ENCODE measurements at regions not wholly inside any gene's neighbourhood (a gene's known extent, or its start where the extent isn't known, plus 50 kb on each side); places are given as distances from the start of the nearest gene placed in this dataset.

GRCh38 chr14:22479776-22480464 lies 109.1 kb downstream of the DAD1 start:
- intact Hi-C loops (cut with micrococcal nuclease) = no loop called here

DNA sequence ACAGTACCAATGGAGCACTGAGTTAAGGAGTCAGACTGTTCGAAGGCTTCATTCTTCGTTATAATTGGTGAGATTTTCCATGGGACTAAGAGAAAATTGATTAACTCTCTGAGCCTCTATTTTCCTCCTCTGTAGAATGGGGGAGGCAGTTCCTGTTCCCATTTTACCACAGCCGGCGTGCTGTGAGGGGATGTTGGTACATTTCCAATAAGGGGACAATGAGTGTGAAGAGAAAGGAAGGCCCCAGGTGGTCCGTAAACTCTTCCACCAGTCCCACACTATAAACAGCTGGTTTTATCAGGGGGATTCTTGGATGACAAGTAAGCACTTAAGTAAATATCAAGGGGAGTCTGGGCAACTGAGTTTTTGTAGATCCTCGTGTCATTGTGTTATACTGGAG lies 109.9 kb downstream of the DAD1 start:
- intact Hi-C loops (cut with micrococcal nuclease) = no loop called here

DNA sequence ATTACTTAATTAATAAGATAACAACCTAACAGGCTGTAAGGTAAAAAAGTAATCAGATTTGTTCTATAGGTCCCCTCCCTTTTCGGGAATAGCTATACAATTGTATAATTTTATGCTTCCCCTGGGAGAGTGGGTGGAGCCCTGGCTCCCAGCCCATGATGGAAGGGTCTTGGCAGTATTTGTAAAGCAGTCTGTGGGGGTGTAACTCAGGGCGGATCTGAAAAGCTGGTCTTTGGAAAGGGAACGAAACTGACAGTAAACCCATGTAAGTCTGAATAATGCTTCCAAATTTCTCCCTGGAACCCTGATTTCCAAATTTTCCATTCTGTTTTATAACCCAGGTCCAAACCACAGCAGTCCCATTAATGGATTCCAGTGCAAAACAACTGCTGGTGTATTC lies 110.4 kb downstream of the DAD1 start:
- intact Hi-C loops (cut with micrococcal nuclease) = no loop called here

- intact Hi-C loops (cut with micrococcal nuclease) = no loop called here
These were observed 110.8 kb downstream of the DAD1 start for GRCh38 chr14:22478247-22478646.

GRCh38 chr14:22477569-22478194 lies 111.3 kb downstream of the DAD1 start:
- intact Hi-C loops (cut with micrococcal nuclease) = no loop called here

DNA sequence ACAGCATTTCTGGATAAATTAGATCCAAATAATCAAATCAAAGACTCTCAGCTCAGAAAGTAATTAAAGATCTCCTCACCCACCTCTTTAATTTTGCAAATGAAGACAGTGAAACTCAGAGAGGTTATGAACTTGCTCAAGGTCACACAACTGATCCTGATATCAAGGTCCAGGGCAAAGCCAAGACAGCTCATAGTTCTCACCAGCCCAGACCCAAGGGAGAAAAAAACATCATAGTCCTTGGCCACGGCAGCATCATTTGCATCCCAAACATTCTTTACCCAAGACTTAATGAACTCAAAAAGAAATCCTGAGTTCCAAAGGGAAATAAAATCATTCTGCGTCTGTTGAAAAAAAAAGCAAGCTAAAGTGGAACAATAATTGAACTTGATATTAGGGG lies 112.1 kb downstream of the DAD1 start:
- intact Hi-C loops (cut with micrococcal nuclease) = no loop called here

GRCh38 chr14:22476005-22476751 lies 112.8 kb downstream of the DAD1 start:
- intact Hi-C loops (cut with micrococcal nuclease) = no loop called here

DNA sequence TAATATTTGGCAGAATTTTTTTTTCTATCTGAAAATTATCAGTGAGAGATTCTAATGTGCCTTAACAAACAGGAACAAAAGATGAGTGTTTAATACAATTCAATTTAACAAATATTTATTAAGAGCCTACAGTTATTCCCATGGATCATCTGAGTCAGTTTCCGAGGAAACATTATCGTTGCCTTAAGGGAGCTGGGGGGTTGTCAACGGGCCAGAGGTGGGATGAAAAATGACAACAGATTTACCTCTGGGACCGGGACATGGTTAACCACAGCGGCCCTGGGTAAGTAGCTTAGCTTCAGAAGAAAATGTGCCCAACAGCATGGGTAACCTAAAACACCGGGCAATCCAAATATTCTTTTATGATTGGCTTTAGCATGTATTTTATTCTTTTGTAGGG lies 113.6 kb downstream of the DAD1 start:
- intact Hi-C loops (cut with micrococcal nuclease) = no loop called here

DNA sequence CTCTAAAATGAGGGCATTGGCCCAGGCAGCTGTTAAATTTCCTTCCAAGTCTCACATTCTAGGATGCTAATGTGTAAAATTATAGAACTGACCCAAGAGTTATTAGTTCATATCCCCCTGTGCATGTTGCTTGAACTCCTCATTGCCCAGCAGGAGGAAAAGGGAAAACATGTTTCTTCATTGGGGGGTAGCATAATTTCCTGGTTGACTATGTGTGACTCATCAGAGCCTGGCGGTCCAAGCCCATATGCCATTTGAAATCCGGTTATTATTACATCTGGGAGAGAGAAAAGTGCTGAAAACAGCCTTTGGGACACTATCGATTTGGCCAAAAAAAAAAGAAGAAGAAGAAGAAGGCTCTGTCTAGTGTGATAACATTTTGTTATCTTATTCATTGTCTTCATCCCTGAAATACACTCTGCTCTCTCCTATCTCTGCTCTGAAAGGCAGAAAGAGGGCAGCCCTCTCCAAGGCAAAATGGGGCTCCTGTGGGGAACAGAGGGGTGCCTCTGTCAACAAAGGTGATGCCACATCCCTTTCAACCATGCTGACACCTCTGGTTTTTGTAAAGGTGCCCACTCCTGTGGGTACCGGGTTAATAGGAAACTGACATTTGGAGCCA lies 114.2 kb downstream of the DAD1 start:
- intact Hi-C loops (cut with micrococcal nuclease) = no loop called here

DNA sequence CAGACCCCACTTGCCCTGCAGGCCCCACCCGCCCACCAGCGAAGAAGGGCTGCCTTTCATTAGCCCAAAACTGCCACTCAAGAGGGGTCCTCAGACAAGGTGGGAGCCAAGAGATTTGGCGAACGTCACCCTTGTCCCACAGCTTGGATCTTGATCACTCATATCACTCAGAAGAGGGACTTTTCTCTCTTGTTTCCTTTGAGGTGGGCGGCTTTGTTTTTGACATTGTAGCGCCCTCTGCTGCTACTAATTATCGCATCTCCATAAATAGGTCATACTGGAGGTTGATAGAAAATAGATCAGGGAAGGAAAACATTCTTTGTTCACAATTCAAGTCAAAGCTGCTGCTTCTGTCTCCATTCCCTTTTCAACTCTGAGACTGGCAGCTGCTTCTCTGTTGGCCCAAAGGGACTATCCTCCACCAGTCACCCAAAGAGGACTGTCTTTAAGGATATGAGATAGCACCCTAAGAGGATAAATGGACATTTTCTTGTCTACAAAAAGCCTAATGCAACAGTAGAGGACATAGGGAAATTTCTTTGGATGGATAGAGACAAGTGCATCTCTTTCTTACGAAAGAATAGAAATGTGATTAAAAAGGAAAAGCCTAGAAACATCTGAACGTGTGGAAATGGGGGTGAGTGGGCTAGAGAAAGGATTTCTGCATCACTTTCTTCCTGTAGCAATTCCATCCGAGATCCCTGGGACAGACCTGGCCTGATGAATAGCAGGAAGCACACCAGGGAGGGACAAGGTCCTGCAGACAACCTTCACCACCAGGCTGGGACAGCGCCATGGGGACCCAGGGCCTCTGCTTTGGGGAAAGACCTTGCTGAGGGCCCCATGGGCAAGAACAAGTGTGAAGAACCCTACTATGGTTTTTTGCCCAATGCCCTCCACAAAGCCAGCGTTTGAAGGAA lies 115.8 kb downstream of the DAD1 start:
- intact Hi-C loops (cut with micrococcal nuclease) = no loop called here

- intact Hi-C loops (cut with micrococcal nuclease) = no loop called here
These were observed 116.6 kb downstream of the DAD1 start for GRCh38 chr14:22472466-22472865.

GRCh38 chr14:22471545-22472121 lies 117.4 kb downstream of the DAD1 start:
- intact Hi-C loops (cut with micrococcal nuclease) = no loop called here

- intact Hi-C loops (cut with micrococcal nuclease) = no loop called here
These were observed 119.3 kb downstream of the DAD1 start for GRCh38 chr14:22469538-22470303.

DNA sequence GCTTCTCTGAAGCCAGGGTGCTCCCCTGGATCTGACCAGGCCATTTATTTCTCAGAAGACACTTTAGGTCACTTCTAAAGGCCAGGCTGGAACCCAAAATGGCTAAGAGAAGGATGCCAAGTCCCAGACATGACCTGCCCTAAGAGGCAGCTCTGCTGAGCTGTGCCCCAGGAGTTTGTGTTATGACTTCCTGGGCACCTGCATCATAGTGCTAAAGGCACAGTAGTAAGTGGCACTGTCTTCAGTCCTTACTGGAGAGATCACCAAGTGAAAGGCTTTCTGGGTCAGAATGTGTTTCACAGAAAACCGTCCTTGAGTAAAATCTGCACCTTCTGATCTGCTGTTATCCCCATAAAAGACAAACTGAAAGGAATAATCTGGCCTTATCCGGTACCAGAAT lies 120.2 kb downstream of the DAD1 start:
- intact Hi-C loops (cut with micrococcal nuclease) = no loop called here

GRCh38 chr14:22466491-22466890 lies 122.5 kb downstream of the DAD1 start:
- intact Hi-C loops (cut with micrococcal nuclease) = no loop called here

GRCh38 chr14:22465201-22465840 lies 123.7 kb downstream of the DAD1 start:
- intact Hi-C loops (cut with micrococcal nuclease) = no loop called here

GRCh38 chr14:22464422-22465142 lies 124.4 kb downstream of the DAD1 start:
- intact Hi-C loops (cut with micrococcal nuclease) = no loop called here

- intact Hi-C loops (cut with micrococcal nuclease) = no loop called here
These were observed 125.3 kb downstream of the DAD1 start for GRCh38 chr14:22463763-22464173.

DNA sequence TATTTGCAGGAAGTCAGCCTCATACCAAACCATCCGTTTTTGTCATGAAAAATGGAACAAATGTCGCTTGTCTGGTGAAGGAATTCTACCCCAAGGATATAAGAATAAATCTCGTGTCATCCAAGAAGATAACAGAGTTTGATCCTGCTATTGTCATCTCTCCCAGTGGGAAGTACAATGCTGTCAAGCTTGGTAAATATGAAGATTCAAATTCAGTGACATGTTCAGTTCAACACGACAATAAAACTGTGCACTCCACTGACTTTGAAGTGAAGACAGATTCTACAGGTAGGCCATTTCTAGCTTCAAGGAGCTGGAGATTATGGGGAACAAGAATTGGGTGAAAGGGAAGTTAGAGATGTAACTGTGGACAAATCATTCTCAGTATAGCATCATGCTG lies 126.1 kb downstream of the DAD1 start:
- intact Hi-C loops (cut with micrococcal nuclease) = no loop called here

Measured in T-helper 1 cell treated with Interleukin-12 subunit alpha and Interleukin-12 subunit beta and Interleukin-4 antibody, amounts not matched to agents 30 ng/mL and 1 ng/mL, for 36 hours (primary cell).